ENCODE measurements at regions not wholly inside any gene's neighbourhood (a gene's known extent, or its start where the extent isn't known, plus 50 kb on each side); places are given as distances from the start of the nearest gene placed in this dataset.

- TF ChIP-seq, protein P1, sequence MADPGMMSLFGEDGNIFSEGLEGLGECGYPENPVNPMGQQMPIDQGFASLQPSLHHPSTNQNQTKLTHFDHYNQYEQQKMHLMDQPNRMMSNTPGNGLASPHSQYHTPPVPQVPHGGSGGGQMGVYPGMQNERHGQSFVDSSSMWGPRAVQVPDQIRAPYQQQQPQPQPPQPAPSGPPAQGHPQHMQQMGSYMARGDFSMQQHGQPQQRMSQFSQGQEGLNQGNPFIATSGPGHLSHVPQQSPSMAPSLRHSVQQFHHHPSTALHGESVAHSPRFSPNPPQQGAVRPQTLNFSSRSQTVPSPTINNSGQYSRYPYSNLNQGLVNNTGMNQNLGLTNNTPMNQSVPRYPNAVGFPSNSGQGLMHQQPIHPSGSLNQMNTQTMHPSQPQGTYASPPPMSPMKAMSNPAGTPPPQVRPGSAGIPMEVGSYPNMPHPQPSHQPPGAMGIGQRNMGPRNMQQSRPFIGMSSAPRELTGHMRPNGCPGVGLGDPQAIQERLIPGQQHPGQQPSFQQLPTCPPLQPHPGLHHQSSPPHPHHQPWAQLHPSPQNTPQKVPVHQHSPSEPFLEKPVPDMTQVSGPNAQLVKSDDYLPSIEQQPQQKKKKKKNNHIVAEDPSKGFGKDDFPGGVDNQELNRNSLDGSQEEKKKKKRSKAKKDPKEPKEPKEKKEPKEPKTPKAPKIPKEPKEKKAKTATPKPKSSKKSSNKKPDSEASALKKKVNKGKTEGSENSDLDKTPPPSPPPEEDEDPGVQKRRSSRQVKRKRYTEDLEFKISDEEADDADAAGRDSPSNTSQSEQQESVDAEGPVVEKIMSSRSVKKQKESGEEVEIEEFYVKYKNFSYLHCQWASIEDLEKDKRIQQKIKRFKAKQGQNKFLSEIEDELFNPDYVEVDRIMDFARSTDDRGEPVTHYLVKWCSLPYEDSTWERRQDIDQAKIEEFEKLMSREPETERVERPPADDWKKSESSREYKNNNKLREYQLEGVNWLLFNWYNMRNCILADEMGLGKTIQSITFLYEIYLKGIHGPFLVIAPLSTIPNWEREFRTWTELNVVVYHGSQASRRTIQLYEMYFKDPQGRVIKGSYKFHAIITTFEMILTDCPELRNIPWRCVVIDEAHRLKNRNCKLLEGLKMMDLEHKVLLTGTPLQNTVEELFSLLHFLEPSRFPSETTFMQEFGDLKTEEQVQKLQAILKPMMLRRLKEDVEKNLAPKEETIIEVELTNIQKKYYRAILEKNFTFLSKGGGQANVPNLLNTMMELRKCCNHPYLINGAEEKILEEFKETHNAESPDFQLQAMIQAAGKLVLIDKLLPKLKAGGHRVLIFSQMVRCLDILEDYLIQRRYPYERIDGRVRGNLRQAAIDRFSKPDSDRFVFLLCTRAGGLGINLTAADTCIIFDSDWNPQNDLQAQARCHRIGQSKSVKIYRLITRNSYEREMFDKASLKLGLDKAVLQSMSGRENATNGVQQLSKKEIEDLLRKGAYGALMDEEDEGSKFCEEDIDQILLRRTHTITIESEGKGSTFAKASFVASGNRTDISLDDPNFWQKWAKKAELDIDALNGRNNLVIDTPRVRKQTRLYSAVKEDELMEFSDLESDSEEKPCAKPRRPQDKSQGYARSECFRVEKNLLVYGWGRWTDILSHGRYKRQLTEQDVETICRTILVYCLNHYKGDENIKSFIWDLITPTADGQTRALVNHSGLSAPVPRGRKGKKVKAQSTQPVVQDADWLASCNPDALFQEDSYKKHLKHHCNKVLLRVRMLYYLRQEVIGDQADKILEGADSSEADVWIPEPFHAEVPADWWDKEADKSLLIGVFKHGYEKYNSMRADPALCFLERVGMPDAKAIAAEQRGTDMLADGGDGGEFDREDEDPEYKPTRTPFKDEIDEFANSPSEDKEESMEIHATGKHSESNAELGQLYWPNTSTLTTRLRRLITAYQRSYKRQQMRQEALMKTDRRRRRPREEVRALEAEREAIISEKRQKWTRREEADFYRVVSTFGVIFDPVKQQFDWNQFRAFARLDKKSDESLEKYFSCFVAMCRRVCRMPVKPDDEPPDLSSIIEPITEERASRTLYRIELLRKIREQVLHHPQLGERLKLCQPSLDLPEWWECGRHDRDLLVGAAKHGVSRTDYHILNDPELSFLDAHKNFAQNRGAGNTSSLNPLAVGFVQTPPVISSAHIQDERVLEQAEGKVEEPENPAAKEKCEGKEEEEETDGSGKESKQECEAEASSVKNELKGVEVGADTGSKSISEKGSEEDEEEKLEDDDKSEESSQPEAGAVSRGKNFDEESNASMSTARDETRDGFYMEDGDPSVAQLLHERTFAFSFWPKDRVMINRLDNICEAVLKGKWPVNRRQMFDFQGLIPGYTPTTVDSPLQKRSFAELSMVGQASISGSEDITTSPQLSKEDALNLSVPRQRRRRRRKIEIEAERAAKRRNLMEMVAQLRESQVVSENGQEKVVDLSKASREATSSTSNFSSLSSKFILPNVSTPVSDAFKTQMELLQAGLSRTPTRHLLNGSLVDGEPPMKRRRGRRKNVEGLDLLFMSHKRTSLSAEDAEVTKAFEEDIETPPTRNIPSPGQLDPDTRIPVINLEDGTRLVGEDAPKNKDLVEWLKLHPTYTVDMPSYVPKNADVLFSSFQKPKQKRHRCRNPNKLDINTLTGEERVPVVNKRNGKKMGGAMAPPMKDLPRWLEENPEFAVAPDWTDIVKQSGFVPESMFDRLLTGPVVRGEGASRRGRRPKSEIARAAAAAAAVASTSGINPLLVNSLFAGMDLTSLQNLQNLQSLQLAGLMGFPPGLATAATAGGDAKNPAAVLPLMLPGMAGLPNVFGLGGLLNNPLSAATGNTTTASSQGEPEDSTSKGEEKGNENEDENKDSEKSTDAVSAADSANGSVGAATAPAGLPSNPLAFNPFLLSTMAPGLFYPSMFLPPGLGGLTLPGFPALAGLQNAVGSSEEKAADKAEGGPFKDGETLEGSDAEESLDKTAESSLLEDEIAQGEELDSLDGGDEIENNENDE (IDR thresholded peaks at IDR 0.05; ENCODE audit: insufficient replicate concordance, low read length): no peak
- TF ChIP-seq CHD1 (IDR thresholded peaks at IDR 0.05; ENCODE audit: low read depth, low read length) (no peak), CBX5 (IDR thresholded peaks at IDR 0.05; ENCODE audit: low read depth, low read length) (no peak), TEAD4 (IDR thresholded peaks at IDR 0.05; ENCODE audit: low read depth, low read length) (no peak), SP2 (IDR thresholded peaks at IDR 0.05; ENCODE audit: low read length) (no peak), CEBPB (IDR thresholded peaks at IDR 0.05; ENCODE audit: low read depth, low read length) (no peak), SIRT6 (IDR thresholded peaks at IDR 0.05; ENCODE audit: low read length) (no peak), PHF8 (conservative IDR thresholded peaks at IDR 0.05; ENCODE audit: low read depth, low read length) (no peak)
Observed at GRCh38 chr4:155495572-155496293, 119.0 kb upstream of the MAP9 start (continued).

Measured in H1 (cell line).